Bronchial epithelial cell (primary cell): ENCODE measurements at regions not wholly inside any gene's neighbourhood (a gene's known extent, or its start where the extent isn't known, plus 50 kb on each side); places are given as distances from the start of the nearest gene placed in this dataset.
"Not testable (repeated sequence)": the region's sequence is repeated elsewhere in the genome, so short reads cannot be mapped to it uniquely, and the experiment has no call there.

Source experiments
- DNase-seq: peaks from one replicate; pipeline ENCODE4 v3.0.0-alpha.2; 2010; ENCODE audit warnings: low read depth
- FAIRE-seq: peaks from 2 replicates; lab custom pipeline; 2011; peaks lifted over from hg19 to GRCh38; lab: Jason Lieb, UNC
- H3K27me3 ChIP-seq: 2 replicates; pipeline ENCODE4 v1.5.1; 2011; ENCODE audit warnings: low read length; ENCODE audit not compliant: control insufficient read depth, insufficient read depth
- H3K36me3 ChIP-seq: 2 replicates; pipeline ENCODE4 v1.5.1; 2011; ENCODE audit warnings: low read length; ENCODE audit not compliant: control insufficient read depth, insufficient read depth
- H3K4me3 ChIP-seq: 2 replicates; pipeline ENCODE4 v1.5.1; 2011; ENCODE audit warnings: mild to moderate bottlenecking, low read depth, low read length, control low read depth
- CTCF ChIP-seq: IDR thresholded peaks from 2 replicates; pipeline ENCODE4 v1.5.1; 2011; ENCODE audit warnings: mild to moderate bottlenecking, moderate library complexity, low read length, control low read depth, inconsistent platforms; ENCODE audit not compliant: insufficient read depth, severe bottlenecking

- Histone ChIP-seq H3K27me3 (no peaks in the 10 kb centered on the region), H3K36me3 (no peaks in the 10 kb centered on the region), H3K4me3 (no peak overlapping the region)
- TF ChIP-seq CTCF: no peak
- DNase-seq (no peak), FAIRE-seq (no peak)
Observed at GRCh38 chrX:115357326-115358120, 68.0 kb downstream of the LUZP4 start.

- not testable (repeated sequence) for H3K36me3 ChIP-seq, H3K27me3 ChIP-seq, FAIRE-seq, H3K4me3 ChIP-seq, DNase-seq
Observed at GRCh38 chrX:115359508-115359907, 70.0 kb downstream of the LUZP4 start.

- no peaks in the 10 kb centered on the region for H3K27me3 ChIP-seq
- FAIRE-seq (no peak), DNase-seq (no peak)
- no peak overlapping the region for H3K4me3 ChIP-seq
- H3K36me3 ChIP-seq: no peaks in the 10 kb centered on the region
- TF ChIP-seq CTCF: no peak
Observed at GRCh38 chrX:115360220-115360781, 70.8 kb downstream of the LUZP4 start.

GRCh38 chrX:115362334-115363095 lies 73.0 kb downstream of the LUZP4 start:
- no peaks in the 10 kb centered on the region for H3K36me3 ChIP-seq

GRCh38 chrX:115363372-115363771 lies 73.9 kb downstream of the LUZP4 start:
- FAIRE-seq: no peak

More at GRCh38 chrX:115362334-115363095, 73.0 kb downstream of the LUZP4 start:
- DNase-seq: no peak
- Histone ChIP-seq H3K4me3 (no peak overlapping the region), H3K27me3 (no peaks in the 10 kb centered on the region)
- no peak for FAIRE-seq
- no peak for TF ChIP-seq CTCF

More at GRCh38 chrX:115363372-115363771, 73.9 kb downstream of the LUZP4 start:
- no peaks in the 10 kb centered on the region for H3K36me3 ChIP-seq
- no peak for DNase-seq
- TF ChIP-seq CTCF: no peak
- no peaks in the 10 kb centered on the region for H3K27me3 ChIP-seq
- H3K4me3 ChIP-seq: no peak overlapping the region
